ENCODE measurements at regions not wholly inside any gene's neighbourhood (a gene's known extent, or its start where the extent isn't known, plus 50 kb on each side); places are given as distances from the start of the nearest gene placed in this dataset.

DNA sequence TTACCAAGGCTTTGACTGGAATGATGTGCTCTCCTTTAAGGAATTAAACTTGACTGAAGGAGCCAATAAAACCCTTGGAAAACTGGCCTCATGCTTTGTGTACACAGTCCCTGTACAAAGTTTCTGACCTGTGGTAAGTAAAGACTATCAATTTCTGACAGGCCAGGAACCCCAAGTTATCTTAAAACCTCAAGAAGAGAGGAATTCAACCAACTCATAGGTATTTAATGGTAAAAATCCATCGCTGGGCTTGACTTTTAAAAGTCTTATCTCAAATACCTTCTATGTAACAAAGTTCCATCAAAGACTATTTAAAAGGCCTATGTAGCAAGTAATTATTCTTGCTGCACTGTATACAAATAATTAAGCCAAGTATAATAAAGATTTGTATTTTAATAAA lies 103.7 kb upstream of the TENT5D start:
- no peak for DNase-seq

DNA sequence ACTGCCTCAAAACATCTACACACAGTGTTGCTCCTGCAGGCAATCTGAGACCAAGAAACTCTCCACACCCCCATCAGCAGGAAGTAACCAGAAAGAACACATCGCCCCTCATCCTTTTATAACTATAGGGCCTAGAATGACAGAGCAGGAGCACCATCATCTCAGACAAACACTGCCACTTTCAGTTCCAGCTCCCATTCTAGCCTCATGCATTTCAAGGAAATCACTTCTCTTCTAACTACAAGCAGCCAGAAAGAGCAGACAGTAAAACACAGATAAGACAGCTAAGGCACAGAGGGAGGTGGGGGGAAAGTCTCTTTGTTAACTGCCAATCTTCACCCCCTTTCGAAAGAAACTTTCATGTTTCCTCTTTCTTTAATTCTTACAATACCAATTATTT lies 102.6 kb upstream of the TENT5D start:
- DNase-seq, result no peak

DNA sequence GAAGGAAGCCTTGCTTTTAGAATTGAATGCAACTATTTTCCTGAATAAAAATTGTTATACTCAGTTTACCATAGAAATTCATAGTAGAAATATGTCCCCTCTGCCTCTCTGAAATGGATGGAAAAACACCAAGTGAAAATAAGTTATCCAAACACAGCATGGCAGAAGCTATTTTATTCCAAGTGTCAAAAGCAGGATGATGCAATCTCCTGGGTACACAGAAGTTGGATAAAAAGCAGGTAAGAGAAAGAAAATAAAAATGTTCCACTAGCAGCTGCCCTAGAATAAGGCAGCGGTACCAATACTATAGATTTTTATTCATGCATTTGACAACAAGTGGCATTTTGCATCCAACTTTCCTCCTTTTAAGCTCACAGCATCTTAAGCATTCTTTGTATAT lies 89.0 kb upstream of the TENT5D start:
- DNase-seq, result no peak

DNA sequence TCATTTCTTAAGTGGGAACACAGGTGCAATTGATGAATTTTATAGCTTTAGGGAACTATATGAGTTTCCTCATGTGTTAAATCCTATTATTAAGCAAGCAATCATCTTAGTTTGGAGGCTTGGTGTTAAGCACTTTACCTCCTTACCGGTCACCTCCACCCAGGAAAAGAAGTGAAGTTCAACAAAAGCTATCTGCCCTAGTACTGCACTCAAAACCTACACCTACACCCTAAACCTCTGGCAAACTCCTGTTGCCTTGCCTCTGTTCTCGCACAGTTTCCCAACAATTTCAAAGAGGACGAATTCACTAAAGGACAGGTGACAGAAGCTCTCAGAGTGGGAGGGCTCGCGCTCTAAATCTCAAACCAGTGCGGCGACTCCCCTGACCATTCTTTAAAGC lies 85.7 kb upstream of the TENT5D start:
- DNase-seq, result no peak

DNA sequence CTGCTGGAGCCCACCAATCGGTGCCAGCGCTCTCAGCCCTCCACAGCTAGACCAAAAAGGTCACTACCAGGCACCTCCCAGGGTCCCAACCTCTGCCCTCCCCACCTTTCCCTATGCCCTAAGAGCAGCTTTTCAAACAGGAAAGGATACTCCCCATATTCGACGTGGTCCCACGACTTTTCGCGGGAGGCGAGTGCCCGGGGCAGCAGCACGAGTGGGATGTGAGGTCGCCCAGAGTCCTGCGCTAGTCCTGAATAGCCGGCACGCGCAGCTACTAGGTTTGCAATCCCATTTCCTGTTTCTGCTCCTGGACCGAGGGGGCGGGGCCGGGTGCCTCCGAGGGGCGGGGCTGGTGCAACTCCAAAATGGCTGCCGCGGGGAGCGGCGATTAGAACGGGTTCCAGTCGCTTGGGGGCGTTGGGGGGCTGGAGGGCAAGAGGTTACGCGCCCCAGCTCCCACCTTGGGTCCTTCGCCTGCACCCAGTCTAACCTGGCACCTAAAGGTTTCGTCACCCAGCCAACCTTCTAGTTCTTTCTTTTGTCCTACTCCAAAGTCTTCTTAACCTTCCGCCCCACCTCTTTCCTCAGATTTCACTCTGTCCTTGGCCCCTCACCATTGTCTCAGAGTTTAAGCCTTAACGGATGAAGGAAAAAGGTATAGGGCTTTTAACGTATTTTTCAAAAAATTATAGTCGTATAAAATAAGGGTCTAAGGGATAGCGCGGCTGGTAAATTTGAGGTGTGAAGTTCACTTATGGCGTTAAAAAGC lies 85.0 kb upstream of the TENT5D start:
- peak; percentile 33 for DNase-seq

DNA sequence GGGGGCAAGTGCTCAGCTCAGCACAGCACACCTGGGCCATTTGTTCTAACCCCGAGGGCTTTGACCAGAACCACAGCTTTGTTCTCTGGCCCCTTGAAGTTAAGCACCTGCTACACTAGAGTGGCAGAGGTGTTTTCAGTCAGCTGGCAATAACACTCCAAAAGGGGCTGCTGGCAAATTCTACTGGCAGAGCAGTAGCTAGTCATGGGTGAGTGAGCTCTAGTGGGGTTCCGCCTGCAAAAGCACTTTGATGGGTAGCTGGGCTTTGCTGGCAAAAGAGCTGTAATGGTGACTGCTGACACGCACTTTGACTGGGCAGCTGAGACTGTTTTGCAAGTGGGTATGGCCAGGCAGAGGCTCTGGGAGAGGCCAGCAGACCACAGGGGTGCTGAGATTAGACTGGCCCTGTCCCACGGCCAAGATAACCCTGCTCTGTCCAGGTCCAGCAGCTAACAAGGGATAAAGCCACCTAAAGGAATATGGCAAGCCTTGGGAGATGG lies 65.2 kb upstream of the TENT5D start:
- no peak for DNase-seq

Measured in femur (tissue), 1 donor.